ENCODE measurements at regions not wholly inside any gene's neighbourhood (a gene's known extent, or its start where the extent isn't known, plus 50 kb on each side); places are given as distances from the start of the nearest gene placed in this dataset.

DNA sequence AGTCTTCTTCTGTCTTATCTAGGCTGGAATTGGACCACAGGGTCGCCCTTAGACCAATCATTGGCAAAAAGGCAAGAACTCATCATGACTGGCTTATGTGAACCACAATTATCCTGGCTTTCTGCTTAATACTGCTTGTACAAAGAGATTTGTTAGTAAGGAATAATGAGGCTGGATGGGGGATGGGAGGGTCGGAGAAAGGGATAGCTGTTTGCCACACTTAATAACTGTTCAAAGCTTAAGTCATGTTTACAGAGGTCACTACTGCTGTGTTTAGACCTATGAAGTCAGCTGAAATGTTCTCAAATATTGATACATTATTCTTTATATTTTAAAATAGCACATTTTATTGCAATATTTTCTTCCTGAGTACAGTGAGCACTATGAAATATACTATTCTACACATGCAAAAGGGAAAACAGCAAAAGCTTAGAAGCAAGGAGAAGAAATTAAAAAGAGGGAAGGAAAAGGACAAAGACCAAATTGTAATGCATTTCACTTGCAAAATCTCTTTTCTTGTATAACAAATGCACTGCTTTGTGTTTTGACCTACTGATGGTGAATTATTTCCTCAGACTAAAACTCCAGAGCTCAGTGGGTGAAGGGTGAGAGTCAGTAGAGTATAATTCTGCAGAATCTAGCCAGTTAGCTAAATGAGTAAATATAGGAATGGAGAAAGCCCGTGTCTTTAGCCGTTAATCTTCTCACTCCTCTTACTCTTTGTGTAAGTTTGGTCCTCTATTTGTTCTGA is 404.9 kb upstream of the ZNF608 start:
- H3K4me3 ChIP-seq, result no peak overlapping the region
- H3K27ac ChIP-seq, result no peak overlapping the region
- no peak for DNase-seq (ENCODE audit: low read depth in 1 of 2, low spot score in 2 of 2)
- H3K27me3 ChIP-seq (replicated peaks), result no peaks in the 10 kb centered on the region
- H3K9me3 ChIP-seq (replicated peaks), result no peaks in the 10 kb centered on the region
- H3K36me3 ChIP-seq, result no peaks in the 10 kb centered on the region
- H3K4me1 ChIP-seq (replicated peaks), result peaks cover 30% of the 10 kb centered on the region

DNA sequence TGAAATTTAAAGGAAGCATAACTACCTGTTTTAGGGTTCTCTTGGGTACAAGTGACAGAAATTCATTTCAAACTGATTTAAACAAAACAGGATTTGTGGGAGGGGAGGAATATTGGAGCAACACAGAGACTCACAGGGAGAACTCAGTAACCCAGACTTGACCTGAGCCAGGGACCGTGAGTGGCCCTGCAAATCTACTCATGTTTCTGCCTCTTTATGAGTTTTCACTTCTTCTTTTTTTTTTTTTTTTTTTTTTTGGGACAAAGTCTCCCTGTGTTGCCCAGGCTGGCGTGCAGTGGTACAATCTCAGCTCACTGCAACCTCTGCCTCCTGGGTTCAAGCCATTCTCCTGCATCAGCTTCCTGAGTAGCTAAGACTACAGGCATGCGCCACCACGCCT is 405.6 kb upstream of the ZNF608 start:
- Histone ChIP-seq H3K27me3 (replicated peaks) (no peaks in the 10 kb centered on the region), H3K9me3 (replicated peaks) (no peaks in the 10 kb centered on the region), H3K4me1 (replicated peaks) (peaks cover 30% of the 10 kb centered on the region), H3K36me3 (no peaks in the 10 kb centered on the region), H3K27ac (no peak overlapping the region), H3K4me3 (no peak overlapping the region)
- no peak for DNase-seq (ENCODE audit: low read depth in 1 of 2, low spot score in 2 of 2)

DNA sequence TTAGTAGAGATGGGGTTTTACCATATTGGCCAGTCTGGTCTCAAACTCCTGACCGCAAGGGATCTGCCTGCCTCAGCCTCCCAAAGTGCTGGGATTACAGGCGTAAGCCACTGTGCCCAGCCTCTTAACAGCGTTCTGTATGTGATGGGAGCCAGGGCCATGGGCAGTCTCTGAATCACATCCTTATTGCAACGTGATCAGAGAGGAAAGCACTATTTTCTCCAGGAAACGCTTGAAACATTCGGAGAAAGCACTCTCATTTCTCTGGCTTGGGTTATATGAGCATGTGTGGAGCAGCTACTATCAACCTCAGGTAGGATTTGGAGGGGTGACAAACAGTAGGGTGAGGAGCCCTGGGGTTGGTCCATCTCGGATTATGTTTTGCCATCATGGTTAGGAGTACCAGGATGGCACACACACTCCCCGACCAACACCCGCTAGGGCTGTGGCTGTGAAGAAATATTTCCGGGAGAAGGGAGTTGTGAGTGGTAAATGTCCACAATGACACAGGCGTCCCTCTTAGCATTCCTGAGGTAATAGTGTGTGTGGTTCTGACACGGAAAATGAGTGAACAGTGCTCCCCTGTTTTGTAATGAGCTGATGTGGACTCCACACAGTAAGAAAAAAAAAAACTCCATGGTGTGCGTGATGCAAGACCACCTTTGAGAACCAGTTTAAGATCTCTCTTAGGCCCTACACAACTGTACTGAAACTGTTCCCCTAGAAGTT is 406.2 kb upstream of the ZNF608 start:
- peak overlapping the region; percentile 75 for H3K27ac ChIP-seq
- H3K4me1 ChIP-seq (replicated peaks), result peaks cover 30% of the 10 kb centered on the region
- H3K9me3 ChIP-seq (replicated peaks), result no peaks in the 10 kb centered on the region
- peak; percentile 51 to 74 for DNase-seq (ENCODE audit: low read depth in 1 of 2, low spot score in 2 of 2)
- no peaks in the 10 kb centered on the region for H3K36me3 ChIP-seq
- H3K4me3 ChIP-seq, result no peak overlapping the region
- H3K27me3 ChIP-seq (replicated peaks), result no peaks in the 10 kb centered on the region

- H3K4me3 ChIP-seq, result no peak overlapping the region
- DNase-seq (ENCODE audit: low read depth in 1 of 2, low spot score in 2 of 2), result peak in 1 of 2 experiments; percentile 76
These were observed 406.8 kb upstream of the ZNF608 start for GRCh38 chr5:125153231-125153630.

GRCh38 chr5:125154301-125155110 is 408.1 kb upstream of the ZNF608 start:
- Histone ChIP-seq H3K36me3 (no peaks in the 10 kb centered on the region), H3K9me3 (replicated peaks) (no peaks in the 10 kb centered on the region), H3K27me3 (replicated peaks) (no peaks in the 10 kb centered on the region), H3K4me1 (replicated peaks) (peaks cover 30% of the 10 kb centered on the region), H3K4me3 (no peak overlapping the region), H3K27ac (peak overlapping the region; percentile 75)
- peak; percentile 57 to 79 for DNase-seq (ENCODE audit: low read depth in 1 of 2, low spot score in 2 of 2)

More at GRCh38 chr5:125153231-125153630, 406.8 kb upstream of the ZNF608 start:
- Histone ChIP-seq H3K27ac (peak overlapping the region; percentile 75), H3K4me1 (replicated peaks) (peaks cover 30% of the 10 kb centered on the region), H3K27me3 (replicated peaks) (no peaks in the 10 kb centered on the region), H3K36me3 (no peaks in the 10 kb centered on the region), H3K9me3 (replicated peaks) (no peaks in the 10 kb centered on the region)

DNA sequence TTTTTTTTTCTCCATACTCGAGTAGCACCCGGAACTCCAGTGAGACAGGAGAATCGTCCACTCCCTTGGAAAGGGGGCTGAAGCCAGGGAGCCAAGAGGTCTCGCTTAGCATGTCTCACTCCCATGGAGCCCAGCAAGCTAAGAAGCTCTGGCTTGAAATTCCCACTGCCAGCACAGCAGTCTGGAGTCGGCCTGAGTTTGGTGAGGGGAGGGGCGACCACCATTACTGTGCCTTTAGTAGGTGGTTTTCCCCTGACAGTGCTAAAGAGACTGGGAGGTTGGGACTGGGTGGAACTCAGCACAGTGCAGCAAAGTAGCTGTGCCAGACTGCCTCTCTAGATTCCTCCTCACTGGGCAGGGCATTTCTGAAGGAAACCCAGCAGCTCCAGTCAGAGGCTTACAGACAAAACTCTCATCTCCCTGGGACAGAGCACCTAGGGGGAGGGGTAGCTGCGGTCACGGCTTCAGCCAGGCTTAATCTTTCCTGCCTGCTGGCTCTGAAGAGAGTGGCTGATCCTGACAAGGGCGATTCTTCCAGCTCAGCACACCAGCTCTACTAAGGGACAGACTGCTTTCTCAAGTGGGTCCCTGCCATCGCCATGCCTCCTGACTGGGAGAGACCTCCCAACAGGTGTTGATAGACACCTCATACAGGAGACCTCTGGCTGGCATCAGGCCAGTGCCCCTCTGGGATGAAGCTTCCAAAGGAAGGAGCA is 414.5 kb upstream of the ZNF608 start:
- Histone ChIP-seq H3K4me3 (no peak overlapping the region), H3K27me3 (replicated peaks) (no peaks in the 10 kb centered on the region), H3K4me1 (replicated peaks) (no peaks in the 10 kb centered on the region), H3K27ac (no peak overlapping the region), H3K9me3 (replicated peaks) (0 out of 2 replicates have a peak, but pooled peaks cover 2% of the 10 kb centered on the region), H3K36me3 (no peaks in the 10 kb centered on the region)
- no peak for DNase-seq (ENCODE audit: low read depth in 1 of 2, low spot score in 2 of 2)

GRCh38 chr5:125162714-125163113 is 416.3 kb upstream of the ZNF608 start:
- no peaks in the 10 kb centered on the region for H3K36me3 ChIP-seq
- no peak overlapping the region for H3K4me3 ChIP-seq
- no peak for DNase-seq (ENCODE audit: low read depth in 1 of 2, low spot score in 2 of 2)
- H3K9me3 ChIP-seq (replicated peaks), result 0 out of 2 replicates have a peak, but pooled peaks cover 2% of the 10 kb centered on the region
- H3K27ac ChIP-seq, result no peak overlapping the region
- H3K27me3 ChIP-seq (replicated peaks), result no peaks in the 10 kb centered on the region
- no peaks in the 10 kb centered on the region for H3K4me1 ChIP-seq (replicated peaks)

DNA sequence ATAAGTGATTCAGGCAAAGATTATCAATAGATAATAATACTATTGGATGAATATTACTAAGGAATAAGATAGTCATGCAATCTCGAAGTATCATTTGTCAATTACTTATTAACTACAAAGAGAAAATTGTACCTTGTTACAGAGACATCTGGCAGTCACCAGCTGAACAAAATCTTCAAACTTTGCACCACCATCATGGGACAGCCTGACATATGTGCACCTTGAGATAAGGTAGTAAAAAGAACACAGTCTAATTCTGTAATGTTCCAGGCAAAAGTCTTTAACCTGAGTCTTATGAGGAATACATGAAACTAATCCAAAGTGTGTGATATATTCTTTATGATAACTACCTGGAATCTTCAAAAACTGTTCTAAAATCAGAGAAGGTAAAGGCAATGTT is 423.0 kb upstream of the ZNF608 start:
- Histone ChIP-seq H3K9me3 (replicated peaks) (no peaks in the 10 kb centered on the region), H3K4me3 (no peak overlapping the region), H3K27me3 (replicated peaks) (no peaks in the 10 kb centered on the region), H3K36me3 (no peaks in the 10 kb centered on the region), H3K4me1 (replicated peaks) (no peaks in the 10 kb centered on the region), H3K27ac (no peak overlapping the region)
- DNase-seq (ENCODE audit: low read depth in 1 of 2, low spot score in 2 of 2), result no peak

GRCh38 chr5:125171641-125172040 is 425.2 kb upstream of the ZNF608 start:
- Histone ChIP-seq H3K4me1 (replicated peaks) (no peaks in the 10 kb centered on the region), H3K27me3 (replicated peaks) (no peaks in the 10 kb centered on the region), H3K36me3 (no peaks in the 10 kb centered on the region), H3K4me3 (no peak overlapping the region), H3K9me3 (replicated peaks) (no peaks in the 10 kb centered on the region), H3K27ac (no peak overlapping the region)
- no peak for DNase-seq (ENCODE audit: low read depth in 1 of 2, low spot score in 2 of 2)

DNA sequence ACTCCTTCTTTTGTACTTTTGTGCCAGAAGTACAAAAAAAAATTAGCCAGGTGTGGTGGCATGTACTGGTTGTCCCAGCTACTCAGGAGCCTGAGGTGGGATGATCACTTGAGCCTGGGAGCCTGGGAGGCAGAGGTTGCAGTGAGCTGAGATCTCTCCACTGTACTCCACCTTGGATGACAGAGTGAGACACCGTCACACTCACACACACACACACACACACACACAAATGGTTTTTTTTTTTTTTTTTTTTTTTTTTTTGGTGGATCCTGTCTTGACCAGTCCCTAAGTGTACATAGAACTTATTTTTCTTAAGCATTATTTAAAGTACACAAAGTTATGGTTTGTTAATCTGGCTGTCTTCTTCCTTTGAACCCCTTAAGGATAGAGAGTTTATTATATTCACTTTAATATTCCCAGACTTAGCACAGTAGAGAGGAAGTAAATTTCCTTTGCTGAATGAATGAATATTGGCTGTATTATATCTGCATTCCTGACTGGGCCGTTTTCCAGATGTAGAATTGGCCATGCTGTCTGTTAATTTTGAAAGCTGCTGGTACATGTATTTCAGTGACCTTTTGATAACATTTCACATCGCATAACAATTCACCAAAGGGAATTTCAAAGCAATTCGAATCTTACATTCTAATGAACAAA is 429.0 kb upstream of the ZNF608 start:
- Histone ChIP-seq H3K27me3 (replicated peaks) (no peaks in the 10 kb centered on the region), H3K4me3 (no peak overlapping the region), H3K27ac (no peak overlapping the region), H3K4me1 (replicated peaks) (no peaks in the 10 kb centered on the region), H3K9me3 (replicated peaks) (no peaks in the 10 kb centered on the region), H3K36me3 (no peaks in the 10 kb centered on the region)
- DNase-seq (ENCODE audit: low read depth in 1 of 2, low spot score in 2 of 2), result no peak

DNA sequence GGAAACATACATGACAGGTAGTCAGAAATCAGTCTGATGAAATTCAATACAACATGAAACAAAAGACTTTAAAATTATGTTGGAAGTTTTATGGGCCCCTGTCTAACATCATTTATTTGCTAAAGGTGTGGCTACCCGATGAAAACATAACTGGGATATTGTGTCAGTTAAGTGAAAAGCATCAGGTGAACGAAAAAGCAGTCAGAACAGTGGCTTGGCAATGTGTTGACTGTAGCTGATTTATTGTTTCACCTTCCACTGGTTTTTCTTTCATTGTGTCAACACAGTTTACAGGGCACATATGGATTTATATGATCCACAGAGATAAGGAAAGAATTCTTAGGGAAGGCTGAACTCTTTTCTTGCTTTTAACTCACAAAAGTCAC is 429.6 kb upstream of the ZNF608 start:
- H3K27ac ChIP-seq, result no peak overlapping the region
- H3K4me1 ChIP-seq (replicated peaks), result no peaks in the 10 kb centered on the region
- H3K4me3 ChIP-seq, result no peak overlapping the region
- H3K9me3 ChIP-seq (replicated peaks), result no peaks in the 10 kb centered on the region
- DNase-seq (ENCODE audit: low read depth in 1 of 2, low spot score in 2 of 2), result no peak
- no peaks in the 10 kb centered on the region for H3K27me3 ChIP-seq (replicated peaks)
- H3K36me3 ChIP-seq, result no peaks in the 10 kb centered on the region

- no peaks in the 10 kb centered on the region for H3K27me3 ChIP-seq (replicated peaks)
- no peaks in the 10 kb centered on the region for H3K36me3 ChIP-seq
- no peaks in the 10 kb centered on the region for H3K9me3 ChIP-seq (replicated peaks)
- H3K27ac ChIP-seq, result no peak overlapping the region
- no peak overlapping the region for H3K4me3 ChIP-seq
- DNase-seq (ENCODE audit: low read depth in 1 of 2, low spot score in 2 of 2), result no peak
- H3K4me1 ChIP-seq (replicated peaks), result no peaks in the 10 kb centered on the region
These were observed 430.9 kb upstream of the ZNF608 start for GRCh38 chr5:125177340-125177739.

GRCh38 chr5:125179612-125180011 is 433.2 kb upstream of the ZNF608 start:
- no peak for DNase-seq (ENCODE audit: low read depth in 1 of 2, low spot score in 2 of 2)
- H3K27ac ChIP-seq, result no peak overlapping the region
- H3K36me3 ChIP-seq, result no peaks in the 10 kb centered on the region
- H3K27me3 ChIP-seq (replicated peaks), result no peaks in the 10 kb centered on the region
- no peaks in the 10 kb centered on the region for H3K4me1 ChIP-seq (replicated peaks)
- no peaks in the 10 kb centered on the region for H3K9me3 ChIP-seq (replicated peaks)
- H3K4me3 ChIP-seq, result no peak overlapping the region

Measured in SJSA1 (cell line).